Rectal smooth muscle tissue (tissue), 1 donor: ENCODE measurements at regions not wholly inside any gene's neighbourhood (a gene's known extent, or its start where the extent isn't known, plus 50 kb on each side); places are given as distances from the start of the nearest gene placed in this dataset.

Experiments used
- H3K27ac ChIP-seq: one replicate; pipeline ENCODE4 v1.7.0; 2013; ENCODE audit warnings: low read depth, low read length, inconsistent platforms
- H3K27me3 ChIP-seq: one replicate; pipeline ENCODE4 v1.7.0; 2013; ENCODE audit warnings: low read length; ENCODE audit not compliant: control insufficient read depth, insufficient read depth
- H3K36me3 ChIP-seq: one replicate; pipeline ENCODE4 v1.7.0; 2013; ENCODE audit warnings: low read length; ENCODE audit not compliant: control insufficient read depth, insufficient read depth
- H3K4me1 ChIP-seq: one replicate; pipeline ENCODE4 v1.7.0; 2013; ENCODE audit warnings: low read length; ENCODE audit not compliant: control insufficient read depth, insufficient read depth
- H3K4me3 ChIP-seq: one replicate; pipeline ENCODE4 v1.7.0; 2013; ENCODE audit warnings: low read length
- H3K9ac ChIP-seq: one replicate; pipeline ENCODE4 v1.7.0; 2013; ENCODE audit warnings: low read length

DNA sequence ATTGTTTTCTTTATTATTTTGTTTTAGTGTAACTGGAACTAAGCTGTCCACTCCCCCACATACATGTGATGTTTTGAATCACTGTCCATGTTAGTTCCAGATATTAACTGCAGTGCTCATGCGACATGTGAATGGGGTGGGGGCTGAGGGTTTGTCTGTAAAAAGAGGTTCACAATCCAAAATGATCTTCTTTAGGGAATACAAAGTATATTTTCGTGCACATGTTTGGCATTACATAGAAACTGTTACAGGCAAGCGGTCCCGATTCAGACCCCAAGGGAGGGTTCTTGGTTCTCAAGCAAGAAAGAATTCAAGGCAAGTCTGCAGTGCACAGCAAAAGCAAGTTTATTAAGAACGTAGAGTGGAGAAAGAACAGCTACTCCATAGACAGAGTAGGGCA is 296.5 kb upstream of the CLNK start:
- H3K4me3 ChIP-seq: no peak overlapping the region
- H3K4me1 ChIP-seq: no peaks in the 10 kb centered on the region
- no peaks in the 10 kb centered on the region for H3K36me3 ChIP-seq
- H3K9ac ChIP-seq: no peak overlapping the region
- no peak overlapping the region for H3K27ac ChIP-seq
- no peaks in the 10 kb centered on the region for H3K27me3 ChIP-seq

DNA sequence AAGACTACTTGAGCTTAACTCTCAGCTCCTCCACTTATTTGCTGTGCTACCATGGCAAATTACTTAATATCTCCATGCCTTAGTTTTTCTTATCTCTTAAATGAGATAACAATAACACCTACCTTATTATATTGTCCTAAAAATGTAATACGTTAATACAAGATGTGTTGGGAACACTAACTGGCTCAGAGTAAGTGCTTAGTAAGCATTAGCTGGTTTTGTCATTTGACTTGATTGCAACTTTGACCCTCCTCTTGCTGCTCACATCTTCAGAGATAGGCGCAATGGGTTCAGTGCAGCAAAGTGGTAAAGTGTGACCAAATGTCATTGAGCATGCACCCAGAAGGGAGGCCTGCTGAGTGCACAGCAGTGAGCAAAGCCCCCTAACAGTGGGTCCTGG is 294.5 kb upstream of the CLNK start:
- Histone ChIP-seq H3K27ac (no peak overlapping the region), H3K36me3 (no peaks in the 10 kb centered on the region), H3K4me1 (no peaks in the 10 kb centered on the region), H3K4me3 (no peak overlapping the region), H3K9ac (no peak overlapping the region), H3K27me3 (no peaks in the 10 kb centered on the region)

DNA sequence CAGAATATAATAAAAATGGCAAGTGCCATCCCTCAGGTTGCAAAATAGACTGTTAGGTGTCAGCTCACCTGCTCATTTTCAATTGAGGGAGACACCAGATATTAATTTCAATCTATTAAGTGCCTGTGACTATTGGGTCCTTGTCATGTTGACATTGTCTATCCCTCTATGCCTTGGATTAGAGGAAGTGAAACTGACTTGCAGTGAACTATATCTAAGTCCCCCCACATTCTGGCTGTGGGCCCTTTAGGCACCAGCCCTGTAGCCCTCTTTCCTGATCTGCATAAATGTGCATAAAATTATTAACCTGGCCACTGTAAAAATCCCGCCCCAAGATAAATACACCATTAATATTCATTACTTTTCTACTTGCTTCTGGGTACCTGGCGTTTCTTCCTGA is 293.0 kb upstream of the CLNK start:
- H3K36me3 ChIP-seq: no peaks in the 10 kb centered on the region
- H3K9ac ChIP-seq: no peak overlapping the region
- no peaks in the 10 kb centered on the region for H3K27me3 ChIP-seq
- H3K27ac ChIP-seq: no peak overlapping the region
- H3K4me3 ChIP-seq: no peak overlapping the region
- no peaks in the 10 kb centered on the region for H3K4me1 ChIP-seq

DNA sequence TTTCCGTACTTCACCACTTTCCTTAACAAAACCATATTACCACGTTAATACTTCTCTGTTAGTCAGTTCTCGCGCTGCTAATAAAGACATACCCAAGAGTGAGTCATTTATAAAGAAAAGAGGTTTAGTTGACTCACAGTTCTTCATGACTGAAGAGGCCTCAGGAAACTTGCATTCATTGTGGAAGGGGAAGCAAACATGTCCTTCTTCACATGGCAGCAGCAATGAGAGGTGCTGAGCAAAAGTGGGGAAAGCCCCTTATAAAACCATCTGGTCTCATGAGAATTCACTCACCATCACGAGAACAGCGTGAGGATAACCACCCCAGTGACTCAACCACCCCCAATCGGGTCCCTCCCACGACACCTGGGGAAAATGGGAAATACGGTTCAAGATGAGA is 289.8 kb upstream of the CLNK start:
- H3K27me3 ChIP-seq: no peaks in the 10 kb centered on the region

DNA sequence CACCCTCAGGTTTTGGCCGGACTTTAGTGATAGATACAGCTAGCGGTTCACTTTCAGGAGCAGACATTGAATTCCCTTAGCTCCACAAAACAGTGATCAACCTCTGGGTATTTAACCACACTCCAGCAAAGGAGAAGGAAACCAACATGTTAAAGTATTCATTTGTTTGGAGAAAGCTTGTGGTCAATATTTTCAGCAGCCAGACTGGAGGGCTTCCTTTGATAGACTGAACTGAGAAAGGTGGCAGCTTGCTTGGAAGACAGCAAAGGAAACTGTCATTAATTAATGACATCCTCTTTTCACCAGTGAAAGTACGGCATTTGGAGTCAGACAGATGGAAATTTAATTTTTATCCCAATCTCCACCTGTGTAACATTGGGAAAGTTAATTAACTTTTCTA is 289.1 kb upstream of the CLNK start:
- Histone ChIP-seq H3K9ac (no peak overlapping the region), H3K27me3 (no peaks in the 10 kb centered on the region), H3K36me3 (no peaks in the 10 kb centered on the region), H3K4me3 (no peak overlapping the region), H3K27ac (no peak overlapping the region), H3K4me1 (no peaks in the 10 kb centered on the region)

More for the DNA sequence above, 289.8 kb upstream of the CLNK start:
- Histone ChIP-seq H3K27ac (no peak overlapping the region), H3K9ac (no peak overlapping the region), H3K36me3 (no peaks in the 10 kb centered on the region), H3K4me1 (no peaks in the 10 kb centered on the region), H3K4me3 (no peak overlapping the region)

DNA sequence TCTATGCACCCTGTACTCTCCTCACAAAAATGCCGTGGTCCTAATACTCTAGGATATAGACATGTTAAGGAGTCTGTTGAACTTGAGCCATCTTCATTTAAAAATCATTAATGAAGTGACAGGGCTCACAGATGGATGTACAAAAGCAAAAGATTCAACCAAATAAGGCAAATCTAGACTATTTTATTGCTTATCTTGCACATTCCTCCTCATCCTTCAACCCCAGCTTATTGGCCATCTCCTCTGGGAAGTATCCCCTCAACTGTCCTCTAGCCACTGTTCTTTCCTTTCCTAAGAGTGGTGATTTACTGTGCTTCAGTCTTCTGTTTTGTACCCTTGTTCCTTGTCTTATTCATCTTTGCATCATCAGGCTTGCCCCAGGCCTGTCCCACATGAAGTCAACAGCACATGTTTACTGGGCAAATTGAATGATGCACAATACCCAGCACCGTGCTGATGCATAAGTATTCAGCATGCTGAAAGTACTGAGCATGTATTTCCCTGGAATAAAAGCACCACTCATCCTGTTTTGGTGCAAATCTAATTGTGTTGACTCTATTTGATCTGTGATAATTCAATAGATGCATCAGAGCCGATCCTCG is 287.3 kb upstream of the CLNK start:
- Histone ChIP-seq H3K4me1 (no peaks in the 10 kb centered on the region), H3K9ac (no peak overlapping the region), H3K4me3 (no peak overlapping the region), H3K36me3 (no peaks in the 10 kb centered on the region), H3K27ac (no peak overlapping the region), H3K27me3 (no peaks in the 10 kb centered on the region)

DNA sequence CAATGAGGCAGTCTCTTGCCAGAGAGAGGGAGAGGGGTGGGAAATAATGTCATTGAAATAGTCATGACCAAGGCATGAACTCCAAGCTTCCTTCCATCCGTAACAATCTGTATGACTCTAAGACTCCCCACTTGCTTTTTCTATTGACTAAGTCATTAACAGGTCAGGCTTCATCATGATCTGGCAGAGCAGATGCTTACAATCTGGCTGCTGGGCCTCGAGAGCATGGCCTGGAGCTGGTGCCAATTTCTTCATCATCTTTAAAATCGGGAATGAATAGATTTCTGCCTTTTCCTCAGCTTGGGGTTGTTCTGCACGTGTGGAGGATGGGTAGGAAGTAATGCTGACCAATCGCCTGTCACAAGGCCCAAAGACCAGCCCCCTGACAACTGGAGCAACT is 280.6 kb upstream of the CLNK start:
- Histone ChIP-seq H3K4me1 (peaks cover 2% of the 10 kb centered on the region), H3K27ac (no peak overlapping the region), H3K4me3 (no peak overlapping the region), H3K9ac (no peak overlapping the region), H3K27me3 (no peaks in the 10 kb centered on the region), H3K36me3 (no peaks in the 10 kb centered on the region)

DNA sequence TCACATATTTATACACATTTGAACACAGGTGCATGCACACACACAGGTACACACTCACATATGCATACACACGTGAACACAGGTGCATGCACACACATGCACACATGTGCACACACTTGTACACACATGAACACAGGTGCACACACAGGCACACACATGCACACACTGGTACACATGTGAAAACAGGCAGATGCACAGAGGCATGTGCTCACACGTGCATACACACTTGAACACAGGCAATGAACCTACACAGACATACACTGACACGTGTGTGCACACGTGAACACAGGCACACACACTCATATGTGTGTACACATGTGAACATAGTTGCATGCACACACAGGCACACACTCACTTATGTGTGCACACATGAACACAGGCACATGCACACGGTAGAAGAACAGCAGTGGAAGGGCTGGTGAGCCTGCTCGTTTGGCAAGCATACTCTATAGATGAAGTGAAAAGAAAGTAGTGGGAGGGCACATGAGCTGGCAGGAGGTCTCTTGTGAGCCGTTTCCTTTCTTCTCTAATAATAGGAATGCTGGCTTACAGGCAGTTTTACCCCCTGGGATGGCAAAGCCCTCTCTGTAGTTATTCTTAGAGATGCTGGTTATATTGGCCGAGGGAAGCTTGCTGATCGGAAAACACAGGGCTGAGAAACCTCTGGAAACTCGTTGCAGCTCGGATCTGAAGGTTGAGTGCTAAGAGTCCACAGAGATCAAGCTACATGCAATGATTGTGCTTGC is 279.6 kb upstream of the CLNK start:
- Histone ChIP-seq H3K4me1 (peaks cover 3% of the 10 kb centered on the region), H3K4me3 (no peak overlapping the region), H3K9ac (no peak overlapping the region), H3K27ac (no peak overlapping the region), H3K27me3 (no peaks in the 10 kb centered on the region), H3K36me3 (no peaks in the 10 kb centered on the region)

DNA sequence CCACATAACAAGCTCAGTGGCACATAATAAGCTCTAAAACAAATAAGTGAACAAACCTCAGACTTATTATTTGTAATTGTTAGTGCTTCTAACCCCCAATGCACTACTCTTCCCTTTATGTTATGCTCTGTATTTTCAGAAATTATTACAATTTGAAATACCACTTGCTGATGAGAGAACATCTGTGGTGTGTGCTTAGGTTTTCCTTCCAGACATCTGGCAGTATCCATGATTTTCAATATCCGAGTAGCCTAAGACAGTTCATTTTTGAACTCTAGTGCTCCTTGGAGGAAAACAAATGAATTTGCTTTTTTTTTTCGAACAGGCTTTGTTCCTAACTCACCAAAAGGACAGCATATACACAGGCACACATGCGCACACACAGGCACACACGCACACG is 278.7 kb upstream of the CLNK start:
- Histone ChIP-seq H3K4me3 (no peak overlapping the region), H3K27ac (no peak overlapping the region), H3K9ac (no peak overlapping the region), H3K36me3 (no peaks in the 10 kb centered on the region), H3K4me1 (peaks cover 5% of the 10 kb centered on the region), H3K27me3 (no peaks in the 10 kb centered on the region)

DNA sequence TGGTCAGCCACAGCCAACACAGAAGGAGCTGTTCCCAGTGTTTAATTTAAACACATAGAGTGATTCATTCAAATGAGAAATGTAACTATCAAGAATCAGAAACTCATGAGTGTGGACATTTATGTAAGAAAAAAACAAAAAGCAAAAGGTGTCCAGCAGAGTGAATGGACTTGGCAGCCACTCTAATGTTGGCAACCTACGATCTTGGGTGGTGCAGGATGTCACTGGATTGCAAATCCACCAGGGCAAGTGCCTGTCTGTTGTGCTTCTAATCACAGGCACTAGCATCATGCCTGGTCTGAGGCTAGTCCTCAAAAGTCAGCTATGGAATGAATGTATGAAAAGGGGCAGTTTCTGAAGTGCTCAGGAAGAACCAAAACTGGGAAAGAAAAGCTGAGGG is 277.7 kb upstream of the CLNK start:
- Histone ChIP-seq H3K36me3 (no peaks in the 10 kb centered on the region), H3K4me3 (no peak overlapping the region), H3K27ac (no peak overlapping the region), H3K9ac (no peak overlapping the region), H3K27me3 (no peaks in the 10 kb centered on the region), H3K4me1 (peaks cover 5% of the 10 kb centered on the region)

DNA sequence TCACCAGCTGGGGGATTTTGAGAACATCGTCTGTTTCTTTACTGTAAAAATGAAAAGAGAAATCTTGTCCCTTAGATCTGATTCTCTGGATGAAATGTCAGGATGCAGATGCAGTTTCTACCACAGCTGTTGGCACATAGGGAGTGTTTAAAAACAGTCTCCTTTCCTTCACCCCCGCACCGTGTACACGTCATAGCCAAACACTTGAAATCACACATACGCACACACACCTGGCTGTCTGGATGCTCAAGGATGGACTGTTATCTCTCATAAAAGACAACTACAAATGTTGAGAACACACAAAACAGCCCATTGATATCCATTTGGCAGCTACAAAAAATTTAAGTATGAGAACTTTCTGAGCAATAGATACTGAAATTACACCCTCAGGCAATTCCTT is 275.8 kb upstream of the CLNK start:
- H3K4me1 ChIP-seq: peaks cover 5% of the 10 kb centered on the region
- H3K36me3 ChIP-seq: no peaks in the 10 kb centered on the region
- H3K27ac ChIP-seq: no peak overlapping the region
- no peaks in the 10 kb centered on the region for H3K27me3 ChIP-seq
- H3K4me3 ChIP-seq: no peak overlapping the region
- no peak overlapping the region for H3K9ac ChIP-seq

DNA sequence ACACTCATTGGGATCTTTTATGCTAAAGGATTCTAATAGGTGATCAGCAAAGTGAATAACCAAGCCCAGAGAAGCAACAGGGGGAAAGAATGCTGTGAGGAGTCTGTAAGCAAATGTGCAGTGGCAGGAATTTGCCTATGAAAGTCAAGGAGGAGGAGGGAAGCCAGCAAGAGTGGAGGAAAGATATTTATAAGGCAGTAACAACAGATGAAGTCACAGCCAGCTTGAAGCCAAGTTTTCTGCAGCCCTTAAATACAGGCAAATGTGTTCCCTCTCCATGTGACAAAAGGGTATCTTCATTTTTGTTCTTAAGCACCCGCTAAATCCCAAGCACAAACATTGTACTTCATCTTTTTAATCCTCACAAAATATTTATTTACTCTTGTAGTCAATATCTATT is 275.0 kb upstream of the CLNK start:
- Histone ChIP-seq H3K27me3 (no peaks in the 10 kb centered on the region), H3K9ac (no peak overlapping the region), H3K27ac (no peak overlapping the region), H3K4me3 (no peak overlapping the region), H3K36me3 (no peaks in the 10 kb centered on the region), H3K4me1 (peaks cover 5% of the 10 kb centered on the region)

DNA sequence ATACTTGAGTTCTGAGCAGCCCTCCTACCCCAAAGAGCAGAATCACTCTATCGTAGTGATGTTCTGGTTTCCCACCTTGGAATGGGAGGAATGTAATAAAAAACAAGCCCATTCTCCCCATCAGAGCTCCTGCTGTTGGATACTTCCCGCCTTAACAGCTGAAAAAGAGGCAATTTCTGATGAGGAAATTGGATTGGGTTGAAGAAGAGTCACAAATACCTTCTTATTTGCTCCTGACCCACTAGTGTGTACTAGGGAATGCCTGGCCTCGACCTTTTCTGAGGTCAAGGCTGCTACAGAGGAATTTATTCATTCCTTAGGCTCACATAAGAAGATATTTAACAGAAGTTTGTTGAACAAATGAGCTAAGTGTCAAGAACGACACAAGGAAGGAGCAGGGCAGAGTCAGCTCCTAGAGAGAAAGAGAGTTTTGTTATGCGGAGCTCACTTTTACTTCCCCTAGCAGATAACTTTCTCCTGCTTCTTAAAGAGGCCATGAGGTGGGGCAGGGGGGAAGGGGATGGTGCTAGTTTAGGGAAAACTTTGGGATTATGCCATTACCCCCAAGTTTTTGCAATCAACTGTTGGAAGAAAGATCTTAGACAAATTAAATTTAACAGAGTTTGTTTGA is 273.8 kb upstream of the CLNK start:
- H3K27ac ChIP-seq: no peak overlapping the region
- H3K27me3 ChIP-seq: no peaks in the 10 kb centered on the region
- no peak overlapping the region for H3K4me3 ChIP-seq
- no peaks in the 10 kb centered on the region for H3K36me3 ChIP-seq
- peaks cover 5% of the 10 kb centered on the region for H3K4me1 ChIP-seq
- no peak overlapping the region for H3K9ac ChIP-seq
